CD14-positive monocyte (primary cell): ENCODE measurements at regions not wholly inside any gene's neighbourhood (a gene's known extent, or its start where the extent isn't known, plus 50 kb on each side); places are given as distances from the start of the nearest gene placed in this dataset.

Experiments used
- DNase-seq, 3 donors: peaks; one replicate each; pipeline ENCODE4 v3.0.0-alpha.2; 2011 to 2022
- H2AFZ ChIP-seq: 2 replicates; pipeline ENCODE4 v1.6.0; 2012; ENCODE audit warnings: mild to moderate bottlenecking, low read depth, low read length, inconsistent platforms; ENCODE audit not compliant: insufficient read depth, poor library complexity, severe bottlenecking
- H3K27ac ChIP-seq, 2 donors: 1 replicate in 1 of 2; 2 replicates in 1 of 2; pipeline ENCODE4 v1.5.1; 2012 to 2013; ENCODE audit warnings: low read length in 2 of 2, control low read depth in 1 of 2, inconsistent platforms in 1 of 2, low read depth in 1 of 2, mild to moderate bottlenecking in 1 of 2
- H3K27me3 ChIP-seq, 2 donors: one replicate each; pipeline versions ENCODE4 v1.6.0 to v1.6.1; 2011 to 2013; ENCODE audit warnings: low read length in 2 of 2; ENCODE audit not compliant: control insufficient read depth in 2 of 2, insufficient read depth in 2 of 2
- H3K36me3 ChIP-seq, 2 donors: replicated peaks in 1 of 2; 1 replicate in 1 of 2; 2 replicates in 1 of 2; pipeline versions ENCODE4 v1.5.1 to v1.6.1; 2012 to 2013; ENCODE audit warnings: low read length in 2 of 2, control low read depth in 1 of 2, inconsistent platforms in 1 of 2, mild to moderate bottlenecking in 1 of 2; ENCODE audit not compliant: insufficient read depth in 2 of 2, control insufficient read depth in 1 of 2
- H3K4me1 ChIP-seq, 2 donors: 1 replicate in 1 of 2; 2 replicates in 1 of 2; pipeline versions ENCODE4 v1.5.1 to v1.6.1; 2012 to 2013; ENCODE audit warnings: low read length in 2 of 2, control low read depth in 1 of 2, inconsistent platforms in 1 of 2, mild to moderate bottlenecking in 1 of 2, moderate library complexity in 1 of 2; ENCODE audit not compliant: insufficient read depth in 2 of 2, control insufficient read depth in 1 of 2
- H3K4me2 ChIP-seq: replicated peaks from 2 replicates; pipeline ENCODE3; 2012; ENCODE audit warnings: low read length, moderate library complexity, mild to moderate bottlenecking; ENCODE audit not compliant: poor library complexity, severe bottlenecking; ENCODE audit errors: extremely low read depth
- H3K4me3 ChIP-seq, 3 experiments: fragments of 200-600 bp in 1 of 3; sonication (generic) in 1 of 3; replicated peaks in 1 of 3; 1 replicate in 2 of 3; 2 replicates in 1 of 3; pipeline ENCODE4 v1.5.1; 2011 to 2013; ENCODE audit warnings: low read length in 3 of 3, mild to moderate bottlenecking in 3 of 3, control low read depth in 2 of 3, low read depth in 2 of 3, inconsistent platforms in 1 of 3, moderate library complexity in 1 of 3
- H3K79me2 ChIP-seq: 2 replicates; pipeline ENCODE4 v1.6.0; 2012; ENCODE audit warnings: mild to moderate bottlenecking, control low read depth, inconsistent platforms, low read length, moderate library complexity; ENCODE audit not compliant: insufficient read depth
- H3K9ac ChIP-seq: 2 replicates; pipeline ENCODE4 v1.6.0; 2017; ENCODE audit warnings: low read length, mild to moderate bottlenecking; ENCODE audit not compliant: insufficient read depth, poor library complexity, severe bottlenecking
- H3K9me3 ChIP-seq, 2 donors: replicated peaks in 1 of 2; 1 replicate in 1 of 2; 2 replicates in 1 of 2; pipeline versions ENCODE4 v1.5.1 to v1.6.1; 2012 to 2013; ENCODE audit warnings: low read length in 2 of 2, control low read depth in 1 of 2; ENCODE audit not compliant: control insufficient read depth in 1 of 2, insufficient read depth in 1 of 2
- H4K20me1 ChIP-seq: 2 replicates; pipeline ENCODE4 v1.6.0; 2012; ENCODE audit warnings: mild to moderate bottlenecking, low read length, control low read depth, moderate library complexity; ENCODE audit not compliant: insufficient read depth
- H3K27ac Mint-ChIP-seq, 7 donors: one replicate each; pipeline ENCODE4 v1.8.0; 2020; ENCODE audit warnings: mild to moderate bottlenecking in 7 of 7, mixed read lengths in 7 of 7, moderate library complexity in 6 of 7, inconsistent platforms in 2 of 7
- H3K27me3 Mint-ChIP-seq, 3 donors: one replicate each; pipeline ENCODE4 v1.8.0; 2021 to 2022; ENCODE audit warnings: low read depth in 3 of 3, mild to moderate bottlenecking in 3 of 3, mixed read lengths in 3 of 3, moderate library complexity in 3 of 3, inconsistent platforms in 1 of 3
- H3K36me3 Mint-ChIP-seq, 2 donors: one replicate each; pipeline ENCODE4 v1.8.0; 2020; ENCODE audit warnings: mixed read lengths in 2 of 2, inconsistent platforms in 1 of 2, mild to moderate bottlenecking in 1 of 2
- H3K4me1 Mint-ChIP-seq: one replicate; pipeline ENCODE4 v1.8.0; 2020; ENCODE audit warnings: mild to moderate bottlenecking, mixed read lengths
- H3K4me3 Mint-ChIP-seq, 2 donors: one replicate each; pipeline ENCODE4 v1.8.0; 2020; ENCODE audit warnings: mild to moderate bottlenecking in 2 of 2, mixed read lengths in 2 of 2, moderate library complexity in 1 of 2
- H3K9me3 Mint-ChIP-seq, 7 donors: one replicate each; pipeline ENCODE4 v1.8.0; 2020 to 2022; ENCODE audit warnings: mixed read lengths in 7 of 7, mild to moderate bottlenecking in 6 of 7, moderate library complexity in 6 of 7, inconsistent platforms in 2 of 7
- intact Hi-C, 2 donors: fragments of 100-400 bp; cut with micrococcal nuclease; formaldehyde crosslinking; loops; one replicate each; pipeline versions ENCODE4 v1.15.0 to v1.15.1; 2023
- TF ChIP-seq, protein P1 (sequence below): fragments of 200-600 bp; IDR thresholded peaks from one replicate; pipeline ENCODE4 v1.8.0; 2022; ENCODE audit warnings: antibody characterized with exemption, mild to moderate bottlenecking

DNA sequence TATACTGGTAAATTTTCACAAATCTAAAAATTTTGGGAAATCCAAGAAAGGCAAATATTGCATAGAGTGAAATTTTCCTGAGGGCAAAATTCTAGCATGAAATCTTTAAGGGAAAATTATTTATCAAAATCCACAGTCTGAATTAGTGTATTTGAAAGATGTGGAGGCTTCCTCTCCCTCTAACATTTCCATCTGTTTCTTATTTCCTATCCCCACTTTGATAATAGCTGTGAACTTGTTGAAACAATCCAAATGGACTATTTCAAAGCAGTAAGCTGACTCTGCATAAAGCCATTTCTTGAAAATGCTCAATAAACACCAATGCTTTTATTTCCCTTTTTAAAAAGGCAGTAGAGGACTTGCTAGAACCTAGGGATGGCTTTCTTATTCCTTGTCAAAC is 107.3 kb upstream of the PABPC4L start:
- Histone ChIP-seq H3K36me3 (no peaks in the 10 kb centered on the region), H3K4me1 (no peaks in the 10 kb centered on the region), H3K4me3 (no peak overlapping the region), H2AFZ (no peak overlapping the region), H3K27me3 (no peaks in the 10 kb centered on the region), H3K27ac (no peak overlapping the region), H3K9ac (no peak overlapping the region), H3K9me3 (no peaks in the 10 kb centered on the region), H3K79me2 (no peaks in the 10 kb centered on the region), H4K20me1 (no peaks in the 10 kb centered on the region), H3K4me2 (no peak overlapping the region)
- peaks cover 0 to 2% (median 0%) of the 10 kb centered on the region in 7 donors for H3K9me3 Mint-ChIP-seq
- DNase-seq: no peak
- H3K4me1 Mint-ChIP-seq: no peaks in the 10 kb centered on the region
- TF ChIP-seq, protein P1, sequence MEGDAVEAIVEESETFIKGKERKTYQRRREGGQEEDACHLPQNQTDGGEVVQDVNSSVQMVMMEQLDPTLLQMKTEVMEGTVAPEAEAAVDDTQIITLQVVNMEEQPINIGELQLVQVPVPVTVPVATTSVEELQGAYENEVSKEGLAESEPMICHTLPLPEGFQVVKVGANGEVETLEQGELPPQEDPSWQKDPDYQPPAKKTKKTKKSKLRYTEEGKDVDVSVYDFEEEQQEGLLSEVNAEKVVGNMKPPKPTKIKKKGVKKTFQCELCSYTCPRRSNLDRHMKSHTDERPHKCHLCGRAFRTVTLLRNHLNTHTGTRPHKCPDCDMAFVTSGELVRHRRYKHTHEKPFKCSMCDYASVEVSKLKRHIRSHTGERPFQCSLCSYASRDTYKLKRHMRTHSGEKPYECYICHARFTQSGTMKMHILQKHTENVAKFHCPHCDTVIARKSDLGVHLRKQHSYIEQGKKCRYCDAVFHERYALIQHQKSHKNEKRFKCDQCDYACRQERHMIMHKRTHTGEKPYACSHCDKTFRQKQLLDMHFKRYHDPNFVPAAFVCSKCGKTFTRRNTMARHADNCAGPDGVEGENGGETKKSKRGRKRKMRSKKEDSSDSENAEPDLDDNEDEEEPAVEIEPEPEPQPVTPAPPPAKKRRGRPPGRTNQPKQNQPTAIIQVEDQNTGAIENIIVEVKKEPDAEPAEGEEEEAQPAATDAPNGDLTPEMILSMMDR: no peak
- no peaks in the 10 kb centered on the region for H3K36me3 Mint-ChIP-seq
- intact Hi-C loops: no loop called here
- peaks cover 0 to 1% (median 0%) of the 10 kb centered on the region in 3 donors for H3K27me3 Mint-ChIP-seq
- H3K27ac Mint-ChIP-seq: no peak overlapping the region
- H3K4me3 Mint-ChIP-seq: no peak overlapping the region

GRCh38 chr4:134298313-134298712 is 96.7 kb upstream of the PABPC4L start:
- Histone ChIP-seq H3K79me2 (no peaks in the 10 kb centered on the region), H3K4me1 (no peaks in the 10 kb centered on the region), H3K4me3 (no peak overlapping the region), H3K9ac (no peak overlapping the region), H3K9me3 (no peaks in the 10 kb centered on the region), H4K20me1 (no peaks in the 10 kb centered on the region), H3K27me3 (no peaks in the 10 kb centered on the region), H3K27ac (no peak overlapping the region), H3K36me3 (no peaks in the 10 kb centered on the region), H3K4me2 (no peak overlapping the region), H2AFZ (no peak overlapping the region)
- no peak for DNase-seq
- Mint-ChIP-seq H3K9me3 (peaks cover 0 to 8% (median 1%) of the 10 kb centered on the region in 7 donors), H3K27me3 (peaks cover 0 to 2% (median 0%) of the 10 kb centered on the region in 3 donors), H3K36me3 (no peaks in the 10 kb centered on the region), H3K27ac (no peak overlapping the region), H3K4me3 (no peak overlapping the region), H3K4me1 (no peaks in the 10 kb centered on the region)
- intact Hi-C loops: no loop called here
- TF ChIP-seq, protein P1: no peak
